Activated B cell treated with CpG ODN at 0.5 μM for 24 hours (primary cell): ENCODE measurements at regions not wholly inside any gene's neighbourhood (a gene's known extent, or its start where the extent isn't known, plus 50 kb on each side); places are given as distances from the start of the nearest gene placed in this dataset.

ENCODE experiments used
- ATAC-seq: fragments of 200-7000 bp; cut with Tn5 transposase; one replicate; pipeline ENCODE4 v1.10.0; 2021; ENCODE audit warnings: low read depth, mild to moderate bottlenecking, moderate library complexity
- CTCF ChIA-PET: fragments of 350-600 bp; sonication (Branson Sonifier 250); formaldehyde crosslinking; loops from one replicate; lab custom pipeline; 2021; ENCODE audit warnings: antibody characterized with exemption; lab: Charles Lee
- POLR2A ChIA-PET: fragments of 350-600 bp; sonication (Branson Sonifier 250); formaldehyde crosslinking; loops from one replicate; lab custom pipeline; 2021; ENCODE audit warnings: antibody characterized with exemption; lab: Charles Lee
- DNase-seq: peaks from one replicate; pipeline ENCODE4 v3.0.0; 2022
- H3K27ac Mint-ChIP-seq: one replicate; pipeline ENCODE4 v1.8.0; 2020; ENCODE audit warnings: mixed read lengths
- H3K27me3 Mint-ChIP-seq: one replicate; pipeline ENCODE4 v1.8.0; 2021; ENCODE audit warnings: mixed read lengths
- H3K36me3 Mint-ChIP-seq: one replicate; pipeline ENCODE4 v1.8.0; 2021; ENCODE audit warnings: low read depth, mixed read lengths
- H3K4me1 Mint-ChIP-seq: one replicate; pipeline ENCODE4 v1.8.0; 2021; ENCODE audit warnings: mixed read lengths
- H3K4me3 Mint-ChIP-seq: one replicate; pipeline ENCODE4 v1.8.0; 2020; ENCODE audit warnings: mild to moderate bottlenecking, mixed read lengths
- H3K9me3 Mint-ChIP-seq: one replicate; pipeline ENCODE4 v1.8.0; 2020; ENCODE audit warnings: mixed read lengths
- CTCF ChIP-seq: fragments of 200-600 bp; IDR thresholded peaks from one replicate; pipeline ENCODE4 v1.8.0; 2022; ENCODE audit warnings: antibody characterized with exemption, mild to moderate bottlenecking
- intact Hi-C: fragments of 100-400 bp; cut with micrococcal nuclease; formaldehyde crosslinking; loops from one replicate; pipeline ENCODE4 v1.15.1; 2024

DNA sequence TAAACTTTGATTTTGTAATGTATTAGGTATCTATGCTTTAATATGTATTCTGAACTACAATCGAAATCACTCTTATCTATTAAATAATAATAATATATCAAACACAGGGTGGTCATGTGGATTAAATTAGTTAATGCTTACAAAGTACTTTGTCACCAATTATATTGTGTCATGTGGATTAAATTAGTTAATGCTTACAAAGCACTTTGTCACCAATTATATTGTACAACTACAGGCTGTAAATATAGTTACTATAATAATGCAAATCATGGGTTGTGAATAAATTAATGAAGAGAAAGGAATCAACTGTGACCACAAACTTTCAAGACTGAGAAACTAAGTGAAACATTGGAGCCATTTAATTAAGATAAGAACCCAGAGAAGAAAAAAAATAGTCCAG, 1929.1 kb upstream of the PCDH20 start:
- no peak for ATAC-seq
- no peak for TF ChIP-seq CTCF
- no peaks in the 10 kb centered on the region for H3K27me3 Mint-ChIP-seq
- ChIA-PET POLR2A (no interaction called here), CTCF (no interaction called here)
- no peaks in the 10 kb centered on the region for H3K4me1 Mint-ChIP-seq
- DNase-seq = no peak
- intact Hi-C loops = no loop called here
- H3K36me3 Mint-ChIP-seq = no peaks in the 10 kb centered on the region
- H3K4me3 Mint-ChIP-seq = no peak overlapping the region
- H3K9me3 Mint-ChIP-seq = peaks cover 10% of the 10 kb centered on the region
- no peak overlapping the region for H3K27ac Mint-ChIP-seq

- TF ChIP-seq CTCF = no peak
- H3K36me3 Mint-ChIP-seq = no peaks in the 10 kb centered on the region
- no peaks in the 10 kb centered on the region for H3K4me1 Mint-ChIP-seq
- H3K27me3 Mint-ChIP-seq = no peaks in the 10 kb centered on the region
- intact Hi-C loops = no loop called here
- ChIA-PET CTCF (no interaction called here), POLR2A (no interaction called here)
- ATAC-seq (no peak), DNase-seq (no peak)
- H3K27ac Mint-ChIP-seq = no peak overlapping the region
- H3K9me3 Mint-ChIP-seq = peaks cover 6% of the 10 kb centered on the region
- H3K4me3 Mint-ChIP-seq = no peak overlapping the region
These were observed 1922.3 kb upstream of the PCDH20 start for GRCh38 chr13:63337921-63338320.

DNA sequence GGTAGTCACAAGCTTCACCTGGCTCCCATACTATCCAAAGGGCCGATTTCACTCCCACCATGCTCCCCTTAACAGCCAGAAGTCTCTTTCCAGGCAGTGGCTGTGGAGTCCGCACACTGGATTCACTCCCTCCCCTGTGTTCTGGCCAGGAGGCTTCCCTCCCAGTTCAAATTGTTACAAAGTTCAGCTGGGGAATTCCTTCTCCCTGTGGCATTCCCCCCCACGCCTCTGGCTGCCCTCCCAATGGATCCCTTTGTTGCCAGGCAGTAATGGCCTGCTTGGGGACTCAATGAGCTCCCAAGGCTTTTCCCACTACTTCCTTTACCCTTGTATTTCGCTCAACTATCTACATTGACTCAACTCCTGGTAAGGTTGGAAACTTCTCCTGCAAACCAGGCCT, 1921.4 kb upstream of the PCDH20 start:
- intact Hi-C loops = no loop called here
- CTCF ChIA-PET = no interaction called here
- Mint-ChIP-seq H3K36me3 (no peaks in the 10 kb centered on the region), H3K27ac (no peak overlapping the region), H3K9me3 (peaks cover 8% of the 10 kb centered on the region), H3K4me1 (no peaks in the 10 kb centered on the region), H3K27me3 (no peaks in the 10 kb centered on the region), H3K4me3 (no peak overlapping the region)
- POLR2A ChIA-PET = no interaction called here
- DNase-seq = no peak
- TF ChIP-seq CTCF = no peak
- ATAC-seq = no peak

DNA sequence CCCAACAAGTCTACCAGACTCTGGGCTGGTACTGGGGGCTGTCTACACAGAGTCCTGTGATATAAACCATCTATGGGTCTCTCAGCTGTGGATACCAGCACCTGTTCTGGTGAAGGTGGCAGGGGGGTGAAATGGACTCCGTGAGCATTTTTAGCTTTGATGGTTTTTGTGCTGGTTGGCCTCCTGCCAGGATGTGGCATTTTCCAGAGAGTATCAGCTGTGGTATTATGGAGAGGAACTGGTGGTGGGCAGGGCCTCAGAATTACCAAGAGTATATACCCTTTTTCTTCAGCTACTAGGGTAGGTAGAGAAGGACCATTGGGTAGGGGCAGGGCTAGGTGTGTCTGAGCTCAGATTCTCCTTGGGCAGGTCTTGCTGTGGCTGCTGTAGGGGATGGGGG, 1920.9 kb upstream of the PCDH20 start:
- ATAC-seq = no peak
- POLR2A ChIA-PET = no interaction called here
- H3K27ac Mint-ChIP-seq = no peak overlapping the region
- intact Hi-C loops = no loop called here
- CTCF ChIA-PET = no interaction called here
- H3K9me3 Mint-ChIP-seq = peaks cover 9% of the 10 kb centered on the region
- DNase-seq = no peak
- no peak for TF ChIP-seq CTCF
- no peak overlapping the region for H3K4me3 Mint-ChIP-seq
- no peaks in the 10 kb centered on the region for H3K27me3 Mint-ChIP-seq
- H3K4me1 Mint-ChIP-seq = no peaks in the 10 kb centered on the region
- no peaks in the 10 kb centered on the region for H3K36me3 Mint-ChIP-seq

DNA sequence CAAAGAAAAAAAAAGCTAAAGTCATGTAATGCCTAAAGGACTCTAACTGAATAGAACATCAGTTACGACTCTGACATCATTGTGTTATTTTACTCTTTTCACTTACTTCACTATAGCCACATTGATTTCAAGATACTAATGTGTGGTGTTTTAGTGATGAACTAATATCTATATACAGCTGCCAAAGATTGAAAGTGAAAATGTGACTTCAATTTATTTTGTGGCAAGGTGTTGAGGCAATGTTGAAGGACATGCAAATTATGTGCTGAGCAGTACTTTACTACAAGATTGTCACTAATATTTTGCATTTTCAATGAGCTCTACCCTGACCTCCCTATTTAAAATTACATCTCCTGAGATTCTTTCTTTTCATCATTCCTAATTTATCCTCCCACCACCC, 1911.9 kb upstream of the PCDH20 start:
- intact Hi-C loops = no loop called here
- no peak for ATAC-seq
- Mint-ChIP-seq H3K36me3 (no peaks in the 10 kb centered on the region), H3K27me3 (no peaks in the 10 kb centered on the region), H3K9me3 (peaks cover 16% of the 10 kb centered on the region), H3K4me1 (no peaks in the 10 kb centered on the region), H3K4me3 (no peak overlapping the region), H3K27ac (no peak overlapping the region)
- no peak for DNase-seq
- ChIA-PET POLR2A (no interaction called here), CTCF (no interaction called here)
- no peak for TF ChIP-seq CTCF
